HG03064 (cell line): ENCODE measurements at regions not wholly inside any gene's neighbourhood (a gene's known extent, or its start where the extent isn't known, plus 50 kb on each side); places are given as distances from the start of the nearest gene placed in this dataset.
"Not testable (repeated sequence)": the region's sequence is repeated elsewhere in the genome, so short reads cannot be mapped to it uniquely, and the experiment has no call there.

ENCODE experiments used
- ATAC-seq: cut with Tn5 transposase; IDR thresholded peaks from one replicate; pipeline ENCODE4 v1.9.1; 2021; ENCODE audit warnings: low read depth; ENCODE audit not compliant: unreplicated experiment

DNA sequence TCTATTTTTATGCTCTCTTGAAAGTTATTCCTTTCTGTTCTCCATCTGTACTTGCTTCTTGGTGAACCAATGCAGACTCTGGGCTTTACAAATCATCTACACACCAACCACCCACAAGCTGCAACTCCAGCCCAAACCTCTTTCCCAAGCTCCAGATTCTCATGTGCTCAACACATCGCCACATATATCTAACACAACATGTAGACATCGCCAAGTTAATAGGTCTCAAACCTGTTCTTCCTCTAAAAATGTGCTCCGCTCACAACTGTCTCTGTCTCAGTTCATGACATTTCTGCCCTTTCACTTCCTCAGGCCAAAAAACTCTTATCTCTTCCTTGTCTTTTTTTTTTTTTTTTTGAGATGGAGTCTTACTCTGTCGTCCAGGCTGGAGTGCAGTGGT is 95.7 kb upstream of the EEPD1 start:
- ATAC-seq = no peak

DNA sequence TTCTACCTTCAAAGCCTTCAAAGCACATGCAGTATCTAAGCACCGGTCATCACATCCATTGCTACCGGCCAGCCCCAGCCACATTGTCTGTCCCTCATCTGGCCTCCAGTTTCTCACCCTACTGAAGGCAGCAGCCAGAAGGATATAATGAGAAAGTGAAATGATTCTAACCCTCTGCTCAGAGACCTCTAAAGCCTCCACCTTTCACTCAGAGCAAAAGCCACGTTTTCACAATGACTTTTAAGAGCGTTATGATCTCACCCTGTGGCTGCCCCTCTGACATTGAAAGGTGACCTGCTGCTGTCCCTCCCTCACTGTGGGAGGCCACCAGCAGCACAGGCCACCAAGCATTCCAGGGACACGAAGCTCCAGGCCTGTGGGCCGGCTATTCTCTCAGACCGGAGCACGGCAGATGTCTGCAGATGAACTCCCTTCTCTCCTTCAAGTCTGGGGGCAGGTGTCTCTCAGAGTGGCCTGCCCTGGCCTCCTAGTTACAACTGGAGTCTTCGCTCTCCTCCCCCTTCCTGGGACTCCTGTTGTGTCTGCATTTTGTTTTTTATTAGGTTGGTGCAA is 94.9 kb upstream of the EEPD1 start:
- ATAC-seq = peak; percentile 56

- not testable (repeated sequence) for ATAC-seq
Observed at GRCh38 chr7:36060388-36060787, 92.7 kb upstream of the EEPD1 start.

DNA sequence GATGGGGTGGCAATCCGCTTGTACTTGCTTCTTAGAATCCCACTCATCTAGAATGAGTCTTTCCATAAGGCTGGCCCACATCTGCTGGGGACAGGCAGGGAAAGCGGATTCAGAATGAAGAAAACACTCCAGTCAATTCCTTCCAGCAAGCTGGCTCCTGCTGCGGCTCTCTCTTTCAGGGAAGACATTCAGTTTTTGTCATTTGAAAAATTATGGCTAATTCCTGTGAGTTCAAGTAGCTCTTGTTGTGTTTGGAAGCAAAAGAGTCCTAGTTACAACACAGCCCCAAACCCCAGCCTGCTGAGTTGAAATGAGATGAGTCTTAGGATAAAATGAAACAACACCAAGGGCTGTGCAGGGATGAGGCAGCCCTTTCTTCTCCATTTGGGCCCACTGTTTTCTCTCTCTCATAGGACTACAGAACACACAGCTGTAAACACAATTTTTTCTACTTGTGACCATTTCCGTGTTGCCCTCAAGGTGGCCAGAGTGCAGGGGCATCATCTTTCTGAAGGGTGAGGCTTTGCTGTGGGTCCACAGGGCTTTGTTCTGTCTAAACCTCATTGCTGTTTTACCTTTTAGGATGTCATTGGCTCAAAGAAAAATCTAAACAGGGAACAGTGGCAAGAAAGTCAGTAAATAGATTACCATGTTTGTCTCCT is 90.8 kb upstream of the EEPD1 start:
- no peak for ATAC-seq

GRCh38 chr7:36064676-36065075 is 88.4 kb upstream of the EEPD1 start:
- ATAC-seq = no peak

DNA sequence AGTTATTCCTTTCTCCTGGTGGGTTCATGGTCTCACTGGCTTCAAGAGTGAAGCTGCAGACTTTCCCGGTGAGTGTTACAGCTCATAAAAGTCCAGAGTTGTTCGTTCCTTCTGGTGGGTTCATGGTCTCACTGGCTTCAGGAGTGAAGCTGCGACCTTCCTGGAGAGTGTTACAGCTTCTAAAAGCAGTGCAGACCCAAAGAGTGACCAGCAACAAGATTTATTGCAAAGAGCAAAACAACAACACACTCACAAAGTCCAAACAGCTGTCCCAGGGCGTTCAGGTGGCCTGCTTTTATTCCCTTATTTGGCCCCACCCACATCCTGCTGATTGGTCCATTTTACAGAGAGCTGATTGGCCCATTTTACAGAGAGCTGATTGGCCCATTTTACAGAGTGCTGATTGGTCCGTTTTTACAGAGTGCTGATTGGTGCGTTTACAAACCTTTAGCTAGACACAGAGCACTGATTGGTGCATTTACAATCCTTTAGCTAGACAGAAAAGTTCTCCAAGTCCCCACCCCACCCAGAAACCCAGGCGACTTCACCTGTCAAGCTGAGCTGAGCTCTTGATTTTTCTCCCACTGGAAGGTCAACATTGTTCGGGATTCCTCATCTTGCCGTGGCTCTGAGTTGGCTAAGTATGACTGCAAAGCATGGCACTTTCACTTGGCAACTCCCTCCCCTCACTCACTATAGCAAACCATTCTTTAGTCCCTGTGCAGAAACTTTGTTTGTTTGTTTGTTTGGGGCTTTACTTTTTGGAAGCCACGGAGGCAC is 87.3 kb upstream of the EEPD1 start:
- ATAC-seq = not testable (repeated sequence)

DNA sequence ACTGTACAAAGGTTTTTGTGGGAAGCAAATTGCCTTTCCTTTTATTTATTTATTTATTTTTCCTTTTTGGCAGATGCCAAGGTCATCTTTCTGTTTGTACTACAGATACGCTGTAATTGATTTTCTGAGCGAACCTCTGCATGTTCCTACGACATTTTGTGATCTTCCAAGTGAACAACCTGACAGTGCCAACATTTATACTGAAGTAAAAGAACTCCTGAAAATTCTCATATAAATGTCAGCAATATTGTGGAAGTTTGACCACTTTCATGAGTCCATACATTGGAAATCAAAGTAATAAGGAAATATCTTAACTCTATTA is 86.8 kb upstream of the EEPD1 start:
- no peak for ATAC-seq

DNA sequence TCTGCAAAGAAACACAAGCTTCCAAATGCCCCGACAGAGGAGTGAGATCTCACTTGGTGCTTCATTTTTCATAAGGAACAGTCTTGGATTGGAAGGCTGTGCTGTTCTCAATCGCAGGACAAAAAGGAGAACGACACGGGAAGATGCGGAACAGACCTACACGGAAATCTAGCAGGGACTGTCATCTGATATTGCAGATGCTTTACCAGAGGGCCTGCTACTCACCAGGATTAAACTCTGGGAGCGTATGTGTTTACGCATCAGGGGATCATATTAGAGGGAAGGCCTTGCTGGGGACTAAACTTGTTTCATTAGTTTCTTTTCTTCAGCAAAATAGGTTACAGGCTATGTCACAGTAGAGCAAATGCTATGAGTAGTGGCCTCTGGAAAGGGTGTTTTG is 82.8 kb upstream of the EEPD1 start:
- ATAC-seq = no peak

DNA sequence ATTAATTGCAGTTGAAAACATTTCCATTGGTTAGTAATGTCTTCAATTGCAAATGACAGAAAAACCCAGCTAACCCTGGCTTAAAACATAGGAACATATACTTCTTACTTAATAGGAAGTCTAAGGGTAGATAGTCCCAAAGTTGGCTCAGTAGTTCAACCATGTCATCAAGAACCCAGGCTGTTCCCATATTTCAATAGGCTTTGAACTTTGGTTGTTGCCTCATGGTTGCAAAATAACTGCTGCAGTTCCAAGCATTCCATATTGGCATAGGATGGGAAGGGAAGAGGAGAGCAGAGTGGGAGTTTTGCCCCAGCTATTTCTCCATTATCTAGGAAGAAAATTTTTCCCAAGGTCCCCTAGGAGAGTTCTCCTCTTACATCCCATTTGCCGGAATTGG is 81.4 kb upstream of the EEPD1 start:
- no peak for ATAC-seq

DNA sequence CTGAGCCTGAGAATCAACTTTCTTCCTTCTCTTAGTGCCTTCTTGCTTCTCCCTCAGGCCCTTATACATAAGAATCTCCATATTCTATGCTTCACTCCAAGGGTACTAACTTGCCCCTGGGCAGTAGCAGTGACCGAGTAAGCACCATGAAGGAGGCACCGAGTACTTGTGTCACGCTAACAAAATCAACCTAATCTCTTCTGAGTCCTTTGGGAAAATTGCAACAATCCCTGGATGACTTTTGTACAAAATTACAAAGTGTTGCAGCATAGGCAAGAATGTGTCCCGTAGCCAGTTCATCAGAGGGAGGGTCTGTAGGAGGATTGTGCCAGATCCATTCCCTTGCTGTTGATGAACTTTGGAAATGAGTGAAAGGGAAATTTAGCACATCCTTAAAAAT is 80.4 kb upstream of the EEPD1 start:
- no peak for ATAC-seq

DNA sequence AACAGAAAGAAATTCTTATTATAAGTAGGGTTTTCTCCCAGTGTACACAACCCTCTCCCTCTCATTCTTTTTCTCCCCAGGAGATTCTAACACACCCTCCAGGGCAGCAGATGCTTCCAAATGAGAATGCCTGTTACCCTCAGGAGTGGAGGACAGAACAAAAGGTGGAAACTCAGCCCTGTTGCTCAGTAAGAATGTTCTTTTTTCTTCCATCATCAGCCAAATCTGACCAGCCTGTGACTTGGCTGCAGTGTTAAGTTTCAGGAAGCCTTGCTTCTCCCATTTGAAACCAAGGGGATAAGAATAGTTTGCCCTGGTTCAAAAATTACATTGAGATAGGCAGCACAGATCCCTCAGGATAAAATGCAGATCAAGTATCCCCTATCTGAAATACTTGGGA is 77.5 kb upstream of the EEPD1 start:
- no peak for ATAC-seq

- no peak for ATAC-seq
Observed at GRCh38 chr7:36076074-36076473, 77.0 kb upstream of the EEPD1 start.

DNA sequence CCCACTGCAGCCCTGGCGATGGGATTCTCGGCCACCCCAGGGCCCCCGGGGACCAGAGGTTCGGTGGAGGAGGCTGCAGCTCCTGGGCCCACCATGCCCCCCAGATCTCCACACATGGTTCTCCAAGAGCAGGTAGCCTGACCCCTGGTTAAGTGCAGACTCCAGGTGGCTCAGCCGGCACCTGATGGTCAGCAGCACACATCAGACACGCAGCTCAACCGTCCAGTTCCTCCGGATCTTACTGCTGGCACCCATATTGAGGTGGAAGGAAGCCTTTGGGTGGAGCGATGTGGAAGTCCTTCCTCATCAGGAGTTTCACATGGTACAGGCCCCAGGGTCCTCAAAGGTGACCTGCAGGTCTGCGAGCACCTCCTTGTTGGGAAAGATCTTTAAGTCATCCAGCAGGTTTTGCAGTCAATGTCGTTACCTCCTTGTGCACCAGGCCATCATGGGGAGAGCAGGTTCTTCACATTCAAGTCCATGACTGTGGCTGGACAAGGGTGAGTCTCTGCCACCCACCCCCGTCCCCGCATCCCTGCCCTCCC is 74.2 kb upstream of the EEPD1 start:
- ATAC-seq = no peak

DNA sequence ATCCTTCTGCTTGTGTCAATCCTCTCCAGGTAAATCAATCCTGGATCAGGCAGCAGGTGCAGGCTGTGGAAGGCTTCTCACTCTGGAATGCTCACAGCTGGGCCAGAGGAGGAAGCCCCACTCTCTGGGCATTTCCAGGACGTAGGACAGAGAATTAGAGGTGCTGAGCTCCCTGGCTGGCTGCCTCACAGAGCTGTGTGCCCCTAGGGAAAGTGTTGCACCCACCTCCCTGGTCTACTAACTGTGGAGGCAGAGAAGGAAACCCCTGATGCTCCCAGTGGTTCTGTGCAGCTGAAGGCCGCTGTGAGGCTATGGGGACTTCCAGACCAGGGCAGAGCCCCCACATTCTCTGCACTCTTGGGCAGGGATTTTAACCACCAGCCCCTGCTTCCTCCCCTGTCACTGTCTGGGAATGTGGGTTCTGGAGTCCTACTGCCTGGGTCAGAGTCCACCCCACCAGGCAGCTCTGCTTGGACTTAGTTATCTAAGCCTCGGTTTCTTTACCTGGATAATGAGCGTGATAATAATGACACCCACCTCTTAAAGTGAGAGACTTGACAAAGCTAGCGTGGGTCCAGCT is 73.5 kb upstream of the EEPD1 start:
- ATAC-seq = no peak

- ATAC-seq = no peak
Observed at GRCh38 chr7:36080843-36081242, 72.2 kb upstream of the EEPD1 start.

GRCh38 chr7:36082216-36082615 is 70.8 kb upstream of the EEPD1 start:
- ATAC-seq = no peak

GRCh38 chr7:36082910-36083309 is 70.1 kb upstream of the EEPD1 start:
- no peak for ATAC-seq

- no peak for ATAC-seq
Observed at GRCh38 chr7:36083626-36084380, 69.3 kb upstream of the EEPD1 start.

DNA sequence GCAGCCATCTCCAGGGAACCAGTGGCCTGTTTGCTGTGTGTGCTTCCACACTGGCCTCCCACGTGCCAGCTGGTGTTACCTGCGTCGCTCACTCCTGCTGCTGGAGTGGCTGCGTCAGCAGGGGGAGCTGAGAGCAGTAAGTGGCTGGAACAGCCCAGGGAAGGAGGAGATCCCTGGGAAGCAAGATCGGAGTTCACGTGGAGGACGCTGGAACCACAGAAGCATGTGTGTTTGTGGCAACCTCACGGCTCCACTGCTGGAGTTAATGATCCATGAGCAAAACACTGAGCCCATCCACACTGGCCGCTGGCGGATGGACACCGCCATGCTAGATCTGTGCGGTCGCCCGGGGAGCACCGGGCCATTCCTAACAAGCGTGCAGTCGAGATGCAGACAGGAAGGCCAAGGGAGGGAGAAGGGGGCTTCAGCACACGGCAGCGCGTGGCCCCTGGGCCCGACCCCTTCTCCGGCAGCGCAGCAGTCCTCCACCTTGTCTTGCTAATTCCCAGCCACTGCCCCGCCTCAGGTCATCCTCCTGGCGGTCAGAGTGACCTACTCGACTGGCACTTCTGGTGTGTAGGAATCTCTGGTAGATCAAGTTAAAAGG is 68.5 kb upstream of the EEPD1 start:
- ATAC-seq = no peak

DNA sequence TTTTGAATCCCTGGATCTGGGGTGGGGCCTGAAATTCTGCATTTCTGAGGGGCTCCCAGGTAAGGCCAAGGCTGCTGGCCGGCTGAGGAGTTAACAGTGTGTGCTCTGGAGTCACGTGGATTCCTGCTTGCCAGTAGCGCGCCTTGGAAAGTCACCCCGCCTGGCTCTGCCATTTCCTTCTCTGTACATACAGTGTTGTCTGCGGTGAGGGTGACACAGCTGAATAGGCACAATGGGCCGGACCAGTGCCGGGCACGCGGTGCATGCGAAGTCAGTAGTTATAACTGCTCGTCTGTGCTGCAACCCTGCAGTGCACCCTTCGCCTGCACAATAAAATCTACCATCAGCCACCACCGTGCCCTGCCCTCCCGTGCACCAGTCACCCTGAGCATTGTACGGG is 68.0 kb upstream of the EEPD1 start:
- no peak for ATAC-seq
